Cardiac muscle cell (in vitro differentiated cells and primary cell): ENCODE measurements at regions not wholly inside any gene's neighbourhood (a gene's known extent, or its start where the extent isn't known, plus 50 kb on each side); places are given as distances from the start of the nearest gene placed in this dataset.
"Not testable (repeated sequence)": the region's sequence is repeated elsewhere in the genome, so short reads cannot be mapped to it uniquely, and the experiment has no call there.

Experiments
- DNase-seq, 2 donors: peaks; one replicate each; pipeline versions ENCODE4 v3.0.0 to v3.0.0-alpha.2; 2010 to 2017; ENCODE audit warnings: low read depth in 1 of 2, low spot score in 1 of 2
- H3K27ac ChIP-seq: fragments of 200-600 bp; sonication (generic); 2 replicates; pipeline ENCODE4 v1.5.1; 2016
- H3K27me3 ChIP-seq: fragments of 200-600 bp; sonication (generic); 2 replicates; pipeline ENCODE4 v1.6.0; 2016; ENCODE audit warnings: control low read depth
- H3K36me3 ChIP-seq: fragments of 200-600 bp; sonication (generic); 2 replicates; pipeline ENCODE4 v1.5.1; 2016; ENCODE audit warnings: control low read depth
- H3K4me1 ChIP-seq: fragments of 200-600 bp; sonication (generic); 2 replicates; pipeline ENCODE4 v1.8.1; 2017; ENCODE audit warnings: low read depth, mild to moderate bottlenecking, mixed run types
- H3K4me3 ChIP-seq: fragments of 200-600 bp; sonication (generic); 2 replicates; pipeline ENCODE4 v1.5.1; 2016; ENCODE audit warnings: mild to moderate bottlenecking
- H3K9me3 ChIP-seq: fragments of 200-600 bp; sonication (generic); 2 replicates; pipeline ENCODE4 v1.5.1; 2017; ENCODE audit warnings: low read depth, mild to moderate bottlenecking, control low read depth
- TF ChIP-seq, protein P1 (sequence below): IDR thresholded peaks from 2 replicates; pipeline ENCODE4 v1.5.1; 2012; ENCODE audit warnings: low read depth, mild to moderate bottlenecking, low read length

DNA sequence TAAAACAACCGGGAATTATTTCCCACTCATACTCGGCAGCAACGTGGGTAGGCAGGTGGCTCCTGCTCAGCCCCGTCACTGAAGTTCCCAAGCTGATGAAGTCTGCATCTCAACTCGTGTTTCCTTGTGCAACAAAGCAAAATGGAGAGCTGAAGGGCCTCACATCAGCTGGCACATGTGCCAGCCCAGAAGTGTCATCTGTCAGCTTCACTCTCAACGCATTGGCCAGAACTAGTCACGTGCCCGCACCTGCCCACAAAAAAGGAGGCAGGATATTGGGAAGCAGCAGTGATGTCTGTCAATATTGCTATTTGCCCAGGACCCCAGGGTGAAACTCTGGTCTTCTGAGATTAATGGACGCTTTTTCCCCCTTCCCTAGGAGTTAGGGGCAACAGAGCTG, 344.0 kb downstream of the BCL11B start:
- H3K27ac ChIP-seq: no peak overlapping the region
- H3K4me1 ChIP-seq: no peaks in the 10 kb centered on the region
- no peaks in the 10 kb centered on the region for H3K27me3 ChIP-seq
- TF ChIP-seq, protein P1, sequence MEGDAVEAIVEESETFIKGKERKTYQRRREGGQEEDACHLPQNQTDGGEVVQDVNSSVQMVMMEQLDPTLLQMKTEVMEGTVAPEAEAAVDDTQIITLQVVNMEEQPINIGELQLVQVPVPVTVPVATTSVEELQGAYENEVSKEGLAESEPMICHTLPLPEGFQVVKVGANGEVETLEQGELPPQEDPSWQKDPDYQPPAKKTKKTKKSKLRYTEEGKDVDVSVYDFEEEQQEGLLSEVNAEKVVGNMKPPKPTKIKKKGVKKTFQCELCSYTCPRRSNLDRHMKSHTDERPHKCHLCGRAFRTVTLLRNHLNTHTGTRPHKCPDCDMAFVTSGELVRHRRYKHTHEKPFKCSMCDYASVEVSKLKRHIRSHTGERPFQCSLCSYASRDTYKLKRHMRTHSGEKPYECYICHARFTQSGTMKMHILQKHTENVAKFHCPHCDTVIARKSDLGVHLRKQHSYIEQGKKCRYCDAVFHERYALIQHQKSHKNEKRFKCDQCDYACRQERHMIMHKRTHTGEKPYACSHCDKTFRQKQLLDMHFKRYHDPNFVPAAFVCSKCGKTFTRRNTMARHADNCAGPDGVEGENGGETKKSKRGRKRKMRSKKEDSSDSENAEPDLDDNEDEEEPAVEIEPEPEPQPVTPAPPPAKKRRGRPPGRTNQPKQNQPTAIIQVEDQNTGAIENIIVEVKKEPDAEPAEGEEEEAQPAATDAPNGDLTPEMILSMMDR: no peak
- no peaks in the 10 kb centered on the region for H3K9me3 ChIP-seq
- no peak overlapping the region for H3K4me3 ChIP-seq
- H3K36me3 ChIP-seq: no peaks in the 10 kb centered on the region
- DNase-seq: no peak

DNA sequence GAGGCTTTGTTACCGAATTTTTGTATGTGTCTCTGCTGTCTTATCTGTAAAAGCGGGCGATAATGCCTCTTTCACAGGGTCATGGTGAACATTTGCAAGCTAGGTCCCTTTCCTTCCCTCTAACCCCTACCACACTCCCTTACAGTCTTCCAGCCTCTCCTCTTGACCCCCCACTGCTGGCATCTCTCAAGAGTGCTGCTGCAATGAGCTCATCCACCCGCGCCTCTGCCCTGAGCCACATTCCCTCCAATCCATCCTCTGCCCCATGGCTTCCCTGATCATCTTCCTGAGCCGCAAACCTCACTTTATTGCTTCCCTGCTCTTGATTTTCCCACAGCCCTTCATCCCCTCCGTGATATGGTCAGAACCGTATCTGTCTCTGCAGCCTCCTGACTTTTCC, 343.6 kb downstream of the BCL11B start:
- TF ChIP-seq, protein P1: no peak
- Histone ChIP-seq H3K9me3 (no peaks in the 10 kb centered on the region), H3K27ac (no peak overlapping the region), H3K4me3 (no peak overlapping the region), H3K27me3 (no peaks in the 10 kb centered on the region), H3K4me1 (no peaks in the 10 kb centered on the region), H3K36me3 (no peaks in the 10 kb centered on the region)
- DNase-seq: no peak

DNA sequence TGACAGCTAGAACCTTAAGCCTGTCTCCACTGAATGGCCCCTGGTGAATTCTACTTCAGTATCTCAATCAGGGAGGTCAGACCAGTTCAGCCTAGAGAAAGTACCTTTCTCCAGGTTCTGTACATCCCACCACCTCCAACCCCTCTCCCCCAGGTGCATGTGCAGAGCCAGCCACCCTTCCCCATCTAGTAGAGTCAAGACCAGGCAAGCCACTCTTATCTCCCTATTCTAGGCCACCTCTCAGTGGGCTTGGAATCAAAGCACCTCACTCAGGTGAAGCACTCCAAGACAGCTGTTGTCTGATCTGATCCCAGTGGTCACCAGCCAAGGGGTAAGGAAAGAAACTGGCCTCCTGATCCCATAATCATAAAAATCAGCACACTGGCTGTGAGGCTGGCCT, 340.9 kb downstream of the BCL11B start:
- DNase-seq: no peak
- Histone ChIP-seq H3K4me1 (no peaks in the 10 kb centered on the region), H3K27me3 (no peaks in the 10 kb centered on the region), H3K9me3 (no peaks in the 10 kb centered on the region), H3K4me3 (no peak overlapping the region), H3K36me3 (no peaks in the 10 kb centered on the region), H3K27ac (no peak overlapping the region)
- TF ChIP-seq, protein P1: no peak

DNA sequence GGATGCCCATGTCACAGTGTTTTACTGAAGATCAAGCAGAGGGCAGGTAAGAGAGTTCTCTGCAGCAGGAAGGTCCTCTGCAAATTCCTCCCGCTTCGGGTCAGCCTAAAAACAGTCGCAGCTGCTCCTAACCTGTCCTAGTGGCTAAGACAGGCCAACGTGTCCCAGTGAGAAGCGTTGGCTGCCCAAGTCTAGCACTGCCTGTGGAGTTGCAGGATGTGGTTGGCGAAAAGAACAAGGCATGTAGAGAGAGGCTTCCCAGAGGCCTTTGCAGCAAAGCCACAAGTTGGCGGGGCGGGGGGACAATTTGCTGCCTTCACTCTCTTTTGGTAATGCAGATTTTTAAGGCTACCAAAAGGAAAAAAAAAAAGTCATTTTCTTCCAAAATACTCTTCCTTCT, 340.1 kb downstream of the BCL11B start:
- no peak overlapping the region for H3K27ac ChIP-seq
- no peak for DNase-seq
- no peaks in the 10 kb centered on the region for H3K9me3 ChIP-seq
- no peak overlapping the region for H3K4me3 ChIP-seq
- H3K27me3 ChIP-seq: no peaks in the 10 kb centered on the region
- no peaks in the 10 kb centered on the region for H3K36me3 ChIP-seq
- TF ChIP-seq, protein P1: no peak
- H3K4me1 ChIP-seq: no peaks in the 10 kb centered on the region

DNA sequence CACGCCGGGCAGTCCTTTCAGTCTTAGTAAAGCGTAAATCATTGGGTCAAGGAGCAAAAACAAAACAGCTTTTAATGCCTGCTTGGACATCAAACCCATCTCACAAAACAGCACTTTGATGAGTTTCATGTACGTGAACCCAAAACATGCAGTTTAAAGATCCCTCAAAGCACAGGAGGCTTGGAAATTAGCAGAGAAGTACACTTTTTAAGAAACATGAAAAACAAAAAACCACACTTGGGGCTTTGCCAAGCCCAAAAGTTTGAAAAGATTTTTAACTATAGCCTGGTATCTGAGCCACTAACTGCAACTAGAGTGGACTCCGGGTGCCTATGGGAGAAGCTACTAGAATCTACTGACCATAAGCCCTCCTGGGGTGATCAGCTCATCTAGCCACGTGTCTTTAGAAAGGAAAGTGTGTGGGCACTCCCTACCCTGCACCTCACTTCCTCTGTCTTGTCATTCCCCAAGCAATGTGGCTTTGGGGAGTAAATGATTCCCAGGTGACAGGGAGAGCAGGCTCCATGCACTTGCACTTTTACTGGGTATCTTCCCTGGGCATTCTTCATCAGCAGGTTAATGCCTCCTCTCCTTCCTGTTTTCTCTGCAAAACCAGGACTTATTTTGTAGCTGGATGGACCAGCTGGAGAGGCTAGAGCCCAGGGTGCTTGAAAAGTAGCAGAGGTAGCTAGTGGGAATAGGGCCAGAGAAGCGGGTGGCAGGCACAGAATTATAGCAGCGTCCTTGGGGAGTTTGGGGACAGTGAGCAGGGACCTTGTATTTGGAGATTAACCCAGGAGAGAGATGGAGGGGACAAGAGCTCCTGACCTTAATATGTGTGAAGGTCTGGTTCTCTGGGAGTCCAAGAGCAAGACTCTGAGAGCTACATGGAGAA, 339.3 kb downstream of the BCL11B start:
- TF ChIP-seq, protein P1: no peak
- H3K27ac ChIP-seq: no peak overlapping the region
- no peaks in the 10 kb centered on the region for H3K36me3 ChIP-seq
- DNase-seq: no peak
- H3K27me3 ChIP-seq: no peaks in the 10 kb centered on the region
- H3K4me3 ChIP-seq: no peak overlapping the region
- no peaks in the 10 kb centered on the region for H3K9me3 ChIP-seq
- no peaks in the 10 kb centered on the region for H3K4me1 ChIP-seq

DNA sequence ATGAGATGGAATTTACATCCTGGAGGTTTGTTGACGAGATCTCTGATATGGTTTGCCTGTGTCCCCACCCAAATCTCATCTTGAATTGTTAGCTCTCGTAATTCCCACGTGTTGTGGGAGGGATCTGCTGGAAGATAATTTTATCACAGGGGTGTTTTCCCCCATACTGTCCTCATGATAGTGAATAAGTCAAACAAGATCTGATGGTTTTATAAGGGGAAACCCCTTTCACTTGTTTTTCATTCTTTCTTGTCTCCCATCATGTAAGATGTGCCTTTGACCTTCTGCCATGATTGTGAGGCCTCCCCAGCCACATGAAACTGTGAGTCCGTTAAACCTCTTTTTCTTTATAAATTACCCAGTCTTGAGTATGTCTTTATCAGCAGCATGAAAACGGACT, 337.4 kb downstream of the BCL11B start:
- not testable (repeated sequence) for H3K4me3 ChIP-seq, H3K36me3 ChIP-seq, H3K9me3 ChIP-seq, H3K4me1 ChIP-seq, H3K27ac ChIP-seq, DNase-seq, H3K27me3 ChIP-seq
